Nucleus accumbens (tissue), 56 donors: ENCODE measurements at regions not wholly inside any gene's neighbourhood (a gene's known extent, or its start where the extent isn't known, plus 50 kb on each side); places are given as distances from the start of the nearest gene placed in this dataset.
"Not testable (repeated sequence)": the region's sequence is repeated elsewhere in the genome, so short reads cannot be mapped to it uniquely, and the experiment has no call there.

Source experiments
- DNase-seq, 56 donors: peaks; one replicate each; lab custom pipeline; 2025; lab: John Stamatoyannopoulos, UW

GRCh38 chr17:83156408-83156807, 77.0 kb downstream of the METRNL start:
- no peak for DNase-seq

DNA sequence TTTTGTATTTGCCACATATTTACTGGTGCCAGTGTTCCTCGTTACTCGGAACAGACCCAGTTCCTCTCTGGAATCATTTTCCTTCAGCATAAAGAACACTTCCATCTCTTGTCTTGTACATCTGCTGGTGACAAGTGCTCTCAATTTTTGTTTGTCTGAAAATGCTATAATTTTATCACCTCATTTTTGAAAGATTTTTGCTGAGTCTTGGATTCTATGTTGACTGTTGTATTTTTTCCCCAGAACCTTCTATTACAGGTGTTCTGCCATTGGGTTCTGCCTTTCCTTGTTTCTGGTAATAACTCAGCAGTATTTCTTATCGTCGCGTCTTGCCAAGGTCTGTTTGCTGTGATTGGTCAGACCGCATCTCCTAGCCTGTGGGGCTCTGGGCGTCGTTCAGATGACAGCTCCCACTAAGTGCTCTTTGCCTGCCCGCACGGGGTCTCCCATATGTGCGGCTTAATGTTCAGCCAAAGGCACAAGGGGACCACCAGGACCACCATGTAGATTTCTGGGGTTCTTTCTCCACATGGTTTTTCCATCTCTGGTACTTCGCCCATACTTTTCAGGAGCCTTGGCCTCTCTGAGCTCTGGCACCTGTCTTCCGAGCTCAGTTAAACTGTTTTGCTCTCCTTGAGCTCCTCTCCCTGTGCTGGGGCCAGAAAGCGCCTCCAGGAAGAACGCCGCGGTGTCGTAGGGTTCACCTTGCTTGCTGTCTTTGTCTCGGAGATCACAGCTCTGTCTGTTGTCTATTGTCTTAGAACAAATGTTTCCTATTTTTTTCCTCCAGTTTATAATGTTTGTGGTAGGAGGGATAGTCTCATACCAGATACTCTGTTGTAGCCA, 80.0 kb downstream of the METRNL start:
- DNase-seq: no peak

GRCh38 chr17:83160443-83161297, 81.3 kb downstream of the METRNL start:
- DNase-seq: no peak

- no peak for DNase-seq
These were observed 82.1 kb downstream of the METRNL start for GRCh38 chr17:83161298-83162034.

- no peak for DNase-seq
These were observed 82.8 kb downstream of the METRNL start for GRCh38 chr17:83162035-83162745.

DNA sequence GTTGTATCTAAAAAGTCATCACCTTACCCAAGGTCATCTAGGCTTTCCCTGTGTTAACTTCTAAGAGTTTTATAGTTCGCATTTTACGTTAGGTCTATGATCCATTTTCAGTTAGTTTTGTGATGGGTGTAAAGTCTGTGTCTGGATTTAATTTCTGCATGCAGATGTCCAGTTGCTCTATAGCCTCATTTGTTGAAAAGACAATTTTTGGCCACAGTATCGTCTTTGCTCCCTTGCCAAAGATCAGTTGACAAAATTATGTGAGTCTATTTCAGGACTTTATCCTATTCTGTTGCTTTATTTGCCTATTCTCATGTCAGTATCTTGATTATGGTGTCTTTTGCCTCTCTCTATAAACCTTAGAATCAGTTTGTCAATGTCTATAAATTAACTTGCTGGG, 85.1 kb downstream of the METRNL start:
- DNase-seq: no peak

GRCh38 chr17:83170571-83171260, 91.3 kb downstream of the METRNL start:
- no peak for DNase-seq

DNA sequence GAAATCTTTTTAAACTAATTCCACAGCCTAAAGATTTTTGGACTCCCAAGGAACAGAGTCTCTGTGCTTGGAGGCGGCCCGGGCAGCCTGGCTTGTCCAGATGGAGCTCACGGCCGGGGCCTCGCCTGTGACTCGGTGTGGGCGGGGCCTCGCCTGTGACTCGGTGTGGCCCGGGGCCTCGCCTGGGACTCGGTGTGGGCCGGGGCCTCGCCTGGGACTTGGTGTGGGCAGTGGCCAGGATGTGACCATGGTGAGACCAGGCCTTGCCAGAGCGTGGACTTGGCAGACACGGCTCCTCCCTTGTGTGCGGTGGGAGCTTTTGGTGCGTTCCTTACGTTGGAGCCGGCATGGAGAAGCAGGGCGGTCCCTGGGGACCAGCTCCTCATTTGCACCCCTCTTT, 92.3 kb downstream of the METRNL start:
- DNase-seq: no peak

GRCh38 chr17:83172099-83172498, 92.7 kb downstream of the METRNL start:
- DNase-seq: not testable (repeated sequence)

DNA sequence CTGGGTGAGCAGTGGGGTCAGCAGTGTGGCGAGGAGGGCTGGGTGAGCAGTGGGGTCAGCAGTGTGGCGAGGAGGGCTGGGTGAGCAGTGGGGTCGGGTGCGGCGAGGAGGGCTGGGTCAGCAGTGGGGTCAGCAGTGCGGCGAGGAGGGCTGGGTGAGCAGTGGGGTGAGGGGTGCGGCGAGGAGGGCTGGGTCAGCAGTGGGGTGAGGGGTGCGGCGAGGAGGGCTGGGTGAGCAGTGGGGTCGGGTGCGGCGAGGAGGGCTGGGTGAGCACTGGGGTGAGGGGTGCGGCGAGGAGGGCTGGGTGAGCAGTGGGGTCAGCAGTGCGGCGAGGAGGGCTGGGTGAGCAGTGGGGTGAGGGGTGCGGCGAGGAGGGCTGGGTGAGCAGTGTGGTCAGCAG, 93.2 kb downstream of the METRNL start:
- DNase-seq: not testable (repeated sequence)

DNA sequence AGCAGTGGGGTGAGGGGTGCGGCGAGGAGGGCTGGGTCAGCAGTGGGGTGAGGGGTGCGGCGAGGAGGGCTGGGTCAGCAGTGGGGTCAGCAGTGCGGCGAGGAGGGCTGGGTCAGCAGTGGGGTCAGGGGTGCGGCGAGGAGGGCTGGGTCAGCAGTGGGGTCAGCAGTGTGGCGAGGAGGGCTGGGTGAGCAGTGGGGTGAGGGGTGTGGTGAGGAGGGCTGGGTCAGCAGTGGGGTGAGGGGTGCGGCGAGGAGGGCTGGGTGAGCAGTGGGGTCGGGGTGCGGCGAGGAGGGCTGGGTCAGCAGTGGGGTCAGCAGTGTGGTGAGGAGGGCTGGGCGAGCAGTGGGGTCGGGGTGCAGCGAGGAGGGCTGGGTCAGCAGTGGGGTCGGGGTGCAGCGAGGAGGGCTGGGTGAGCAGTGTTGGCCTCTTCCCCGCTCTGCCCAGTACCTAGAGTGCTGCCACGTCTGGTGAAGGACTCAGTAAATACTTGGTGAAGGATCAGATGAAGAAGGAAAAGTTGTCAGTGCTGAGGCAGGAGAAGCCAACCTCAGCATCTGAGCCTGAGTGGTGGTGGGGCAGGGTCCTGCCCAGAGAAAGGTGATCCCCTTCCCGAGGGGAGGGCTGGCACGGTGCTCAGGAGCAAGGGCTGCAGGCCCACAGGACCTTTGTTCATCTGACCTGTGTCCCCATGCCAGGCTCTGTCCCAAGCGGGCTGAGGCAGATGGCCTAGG, 93.9 kb downstream of the METRNL start:
- not testable (repeated sequence) for DNase-seq

GRCh38 chr17:83173914-83174361, 94.5 kb downstream of the METRNL start:
- no peak for DNase-seq

DNA sequence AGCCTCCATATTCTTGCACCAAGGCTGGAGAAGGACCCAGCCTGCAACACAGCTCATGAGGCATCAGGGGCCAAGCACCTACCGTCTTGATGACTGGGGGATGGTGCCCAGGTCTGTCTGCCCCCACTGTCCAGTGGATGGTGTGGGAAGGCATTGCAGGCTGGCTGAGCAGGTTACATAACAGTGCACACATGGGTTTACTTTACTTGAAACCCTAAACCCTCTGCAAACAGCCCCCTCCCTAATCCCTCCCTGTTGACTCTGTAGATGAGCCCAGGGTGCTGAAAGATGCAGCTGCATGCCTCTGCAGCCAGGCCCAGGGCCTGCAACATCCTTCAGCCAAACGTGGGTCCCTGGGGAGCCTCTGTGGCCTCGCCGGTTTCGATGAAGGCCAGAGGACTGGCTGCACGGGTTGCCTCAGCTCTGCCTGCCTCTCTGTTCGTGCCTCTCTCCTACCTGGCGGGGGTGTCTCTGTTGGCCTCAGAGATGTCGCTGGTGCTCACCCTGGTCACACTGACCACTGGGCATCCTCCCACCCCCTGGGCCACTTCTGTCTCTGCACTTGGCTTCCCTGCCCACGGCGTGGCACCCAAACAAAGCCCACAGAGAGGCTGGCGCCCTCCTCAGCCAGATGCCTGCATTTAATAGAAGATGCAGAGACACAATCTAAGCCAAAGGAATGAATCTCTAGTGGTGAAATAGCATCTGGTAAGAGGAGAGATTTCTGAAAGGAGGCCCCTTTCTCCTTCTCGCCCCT, 95.1 kb downstream of the METRNL start:
- DNase-seq: no peak

GRCh38 chr17:83175119-83175821, 95.9 kb downstream of the METRNL start:
- no peak for DNase-seq

- no peak for DNase-seq
These were observed 96.6 kb downstream of the METRNL start for GRCh38 chr17:83175822-83176622.
